IPS-NIHi7 (cell line): ENCODE measurements at regions not wholly inside any gene's neighbourhood (a gene's known extent, or its start where the extent isn't known, plus 50 kb on each side); places are given as distances from the start of the nearest gene placed in this dataset.
A peak's percentile ranks its signal among the peaks of the same experiment; 100 is the strongest.

ENCODE experiments used
- DNase-seq: peaks from one replicate; pipeline ENCODE4 v3.0.0; 2012; ENCODE audit warnings: mixed read lengths; ENCODE audit errors: extremely low spot score

- no peak for DNase-seq
These were observed 86.5 kb downstream of the MTRR start for GRCh38 chr5:7955476-7955875.

GRCh38 chr5:7957329-7957728, 88.4 kb downstream of the MTRR start:
- no peak for DNase-seq

- DNase-seq = no peak
These were observed 91.2 kb downstream of the MTRR start for GRCh38 chr5:7960142-7960541.

- no peak for DNase-seq
These were observed 92.6 kb downstream of the MTRR start for GRCh38 chr5:7961540-7961939.

- no peak for DNase-seq
These were observed 101.9 kb downstream of the MTRR start for GRCh38 chr5:7970816-7971215.

- DNase-seq = no peak
These were observed 107.7 kb downstream of the MTRR start for GRCh38 chr5:7976411-7977190.

GRCh38 chr5:7978114-7978513, 109.2 kb downstream of the MTRR start:
- no peak for DNase-seq

- no peak for DNase-seq
These were observed 110.0 kb downstream of the MTRR start for GRCh38 chr5:7978991-7979390.

- DNase-seq = no peak
These were observed 111.9 kb downstream of the MTRR start for GRCh38 chr5:7980881-7981280.

- DNase-seq = no peak
These were observed 114.5 kb downstream of the MTRR start for GRCh38 chr5:7983433-7983832.

GRCh38 chr5:7991125-7991821, 122.3 kb downstream of the MTRR start:
- DNase-seq = peak; percentile 77

- no peak for DNase-seq
These were observed 126.8 kb downstream of the MTRR start for GRCh38 chr5:7995688-7996294.

- DNase-seq = no peak
These were observed 136.5 kb downstream of the MTRR start for GRCh38 chr5:8005416-8005815.

GRCh38 chr5:8012131-8012977, 143.4 kb downstream of the MTRR start:
- no peak for DNase-seq

GRCh38 chr5:8013948-8014710, 145.2 kb downstream of the MTRR start:
- DNase-seq = no peak

GRCh38 chr5:8019719-8020218, 150.8 kb downstream of the MTRR start:
- no peak for DNase-seq

GRCh38 chr5:8020861-8021514, 152.0 kb downstream of the MTRR start:
- DNase-seq = no peak

- DNase-seq = no peak
These were observed 159.3 kb downstream of the MTRR start for GRCh38 chr5:8028243-8028642.

GRCh38 chr5:8033261-8033660, 164.3 kb downstream of the MTRR start:
- DNase-seq = no peak

GRCh38 chr5:8034852-8035251, 165.9 kb downstream of the MTRR start:
- peak; percentile 55 for DNase-seq

GRCh38 chr5:8048920-8049319, 180.0 kb downstream of the MTRR start:
- no peak for DNase-seq
